Activated T-cell treated with anti-CD3 and anti-CD28 coated beads, Interleukin-2, amount 50 U/mL, for 4 hours (primary cell): ENCODE measurements at regions not wholly inside any gene's neighbourhood (a gene's known extent, or its start where the extent isn't known, plus 50 kb on each side); places are given as distances from the start of the nearest gene placed in this dataset.
"Not testable (repeated sequence)": the region's sequence is repeated elsewhere in the genome, so short reads cannot be mapped to it uniquely, and the experiment has no call there.

Experiments used
- ATAC-seq, 2 donors: fragments of 200-7000 bp; cut with Tn5 transposase; one replicate each; pipeline ENCODE4 v1.10.0; 2021
- DNase-seq: peaks from one replicate; pipeline ENCODE4 v3.0.0-alpha.2; 2020
- H3K27me3 Mint-ChIP-seq: one replicate; pipeline ENCODE4 v1.8.0; 2021; ENCODE audit warnings: low read depth, mixed read lengths
- H3K36me3 Mint-ChIP-seq: one replicate; pipeline ENCODE4 v1.8.0; 2022; ENCODE audit warnings: mixed read lengths; ENCODE audit not compliant: insufficient read depth
- H3K4me1 Mint-ChIP-seq: one replicate; pipeline ENCODE4 v1.8.0; 2021; ENCODE audit warnings: low read depth, mixed read lengths
- H3K4me3 Mint-ChIP-seq: one replicate; pipeline ENCODE4 v1.8.0; 2021; ENCODE audit warnings: mild to moderate bottlenecking, moderate library complexity, mixed read lengths
- H3K9me3 Mint-ChIP-seq: one replicate; pipeline ENCODE4 v1.8.0; 2021; ENCODE audit warnings: mixed read lengths

GRCh38 chr13:109271061-109271460, 515.3 kb downstream of the IRS2 start:
- no peak overlapping the region for H3K4me3 Mint-ChIP-seq
- H3K36me3 Mint-ChIP-seq: no peaks in the 10 kb centered on the region
- H3K4me1 Mint-ChIP-seq: no peaks in the 10 kb centered on the region
- H3K27me3 Mint-ChIP-seq: peaks cover 4% of the 10 kb centered on the region
- ATAC-seq (no peak), DNase-seq (no peak)
- no peaks in the 10 kb centered on the region for H3K9me3 Mint-ChIP-seq

GRCh38 chr13:109269381-109269780, 517.0 kb downstream of the IRS2 start:
- not testable (repeated sequence) for H3K9me3 Mint-ChIP-seq, H3K27me3 Mint-ChIP-seq, ATAC-seq, H3K4me1 Mint-ChIP-seq, H3K36me3 Mint-ChIP-seq, H3K4me3 Mint-ChIP-seq, DNase-seq

- H3K4me3 Mint-ChIP-seq, H3K9me3 Mint-ChIP-seq, H3K36me3 Mint-ChIP-seq, ATAC-seq, DNase-seq, H3K27me3 Mint-ChIP-seq, H3K4me1 Mint-ChIP-seq: not testable (repeated sequence)
Measured at GRCh38 chr13:109268492-109268891, 517.9 kb downstream of the IRS2 start.

GRCh38 chr13:109267400-109267799, 519.0 kb downstream of the IRS2 start:
- not testable (repeated sequence) for ATAC-seq, H3K9me3 Mint-ChIP-seq, H3K4me1 Mint-ChIP-seq, H3K36me3 Mint-ChIP-seq, H3K4me3 Mint-ChIP-seq, H3K27me3 Mint-ChIP-seq, DNase-seq

GRCh38 chr13:109265438-109265742, 521.0 kb downstream of the IRS2 start:
- not testable (repeated sequence) for H3K9me3 Mint-ChIP-seq, DNase-seq, H3K27me3 Mint-ChIP-seq, ATAC-seq, H3K4me3 Mint-ChIP-seq, H3K4me1 Mint-ChIP-seq, H3K36me3 Mint-ChIP-seq

- H3K4me1 Mint-ChIP-seq, H3K4me3 Mint-ChIP-seq, ATAC-seq, DNase-seq, H3K9me3 Mint-ChIP-seq, H3K36me3 Mint-ChIP-seq, H3K27me3 Mint-ChIP-seq: not testable (repeated sequence)
Measured at GRCh38 chr13:109264603-109265437, 521.6 kb downstream of the IRS2 start.

- not testable (repeated sequence) for H3K27me3 Mint-ChIP-seq, H3K4me3 Mint-ChIP-seq, DNase-seq, ATAC-seq, H3K9me3 Mint-ChIP-seq, H3K36me3 Mint-ChIP-seq, H3K4me1 Mint-ChIP-seq
Measured at GRCh38 chr13:109257761-109258157, 528.6 kb downstream of the IRS2 start.
